ENCODE measurements at regions not wholly inside any gene's neighbourhood (a gene's known extent, or its start where the extent isn't known, plus 50 kb on each side); places are given as distances from the start of the nearest gene placed in this dataset.

DNA sequence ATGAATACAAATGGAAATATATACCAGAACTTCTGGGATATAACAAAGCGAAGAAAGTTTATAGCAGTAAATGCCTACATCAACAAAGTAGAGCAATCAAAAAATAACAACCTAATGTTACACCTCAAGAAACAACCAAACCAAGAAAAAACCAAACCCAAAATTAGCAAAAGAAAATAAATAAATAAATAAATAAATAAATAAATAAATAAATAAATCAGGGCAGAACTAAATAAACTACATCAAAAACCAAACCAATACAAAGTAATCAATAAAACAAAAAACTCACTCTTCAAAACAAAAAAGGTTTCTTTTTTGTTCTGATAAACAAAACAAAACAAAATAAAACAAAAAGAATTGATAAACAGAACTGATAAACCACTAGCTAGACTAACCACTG lies 88.4 kb upstream of the SPIN4 start:
- TF ChIP-seq POLR2A (IDR thresholded peaks at IDR 0.05; ENCODE audit: low read length) (no peak), CHD2 (IDR thresholded peaks at IDR 0.05; ENCODE audit: low read length, partially characterized antibody) (no peak), EP300 (IDR thresholded peaks at IDR 0.05) (no peak), RFX5 (IDR thresholded peaks at IDR 0.05) (no peak), BHLHE40 (IDR thresholded peaks at IDR 0.05; ENCODE audit: low read depth, low read length) (no peak), RCOR1 (IDR thresholded peaks at IDR 0.05; ENCODE audit: low read depth, low read length) (no peak)
- TF ChIP-seq, protein P1, sequence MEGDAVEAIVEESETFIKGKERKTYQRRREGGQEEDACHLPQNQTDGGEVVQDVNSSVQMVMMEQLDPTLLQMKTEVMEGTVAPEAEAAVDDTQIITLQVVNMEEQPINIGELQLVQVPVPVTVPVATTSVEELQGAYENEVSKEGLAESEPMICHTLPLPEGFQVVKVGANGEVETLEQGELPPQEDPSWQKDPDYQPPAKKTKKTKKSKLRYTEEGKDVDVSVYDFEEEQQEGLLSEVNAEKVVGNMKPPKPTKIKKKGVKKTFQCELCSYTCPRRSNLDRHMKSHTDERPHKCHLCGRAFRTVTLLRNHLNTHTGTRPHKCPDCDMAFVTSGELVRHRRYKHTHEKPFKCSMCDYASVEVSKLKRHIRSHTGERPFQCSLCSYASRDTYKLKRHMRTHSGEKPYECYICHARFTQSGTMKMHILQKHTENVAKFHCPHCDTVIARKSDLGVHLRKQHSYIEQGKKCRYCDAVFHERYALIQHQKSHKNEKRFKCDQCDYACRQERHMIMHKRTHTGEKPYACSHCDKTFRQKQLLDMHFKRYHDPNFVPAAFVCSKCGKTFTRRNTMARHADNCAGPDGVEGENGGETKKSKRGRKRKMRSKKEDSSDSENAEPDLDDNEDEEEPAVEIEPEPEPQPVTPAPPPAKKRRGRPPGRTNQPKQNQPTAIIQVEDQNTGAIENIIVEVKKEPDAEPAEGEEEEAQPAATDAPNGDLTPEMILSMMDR (IDR thresholded peaks at IDR 0.05) = no peak
- TF ChIP-seq, protein P2, sequence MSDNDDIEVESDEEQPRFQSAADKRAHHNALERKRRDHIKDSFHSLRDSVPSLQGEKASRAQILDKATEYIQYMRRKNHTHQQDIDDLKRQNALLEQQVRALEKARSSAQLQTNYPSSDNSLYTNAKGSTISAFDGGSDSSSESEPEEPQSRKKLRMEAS (IDR thresholded peaks at IDR 0.05) = no peak
- TF ChIP-seq, protein P3, sequence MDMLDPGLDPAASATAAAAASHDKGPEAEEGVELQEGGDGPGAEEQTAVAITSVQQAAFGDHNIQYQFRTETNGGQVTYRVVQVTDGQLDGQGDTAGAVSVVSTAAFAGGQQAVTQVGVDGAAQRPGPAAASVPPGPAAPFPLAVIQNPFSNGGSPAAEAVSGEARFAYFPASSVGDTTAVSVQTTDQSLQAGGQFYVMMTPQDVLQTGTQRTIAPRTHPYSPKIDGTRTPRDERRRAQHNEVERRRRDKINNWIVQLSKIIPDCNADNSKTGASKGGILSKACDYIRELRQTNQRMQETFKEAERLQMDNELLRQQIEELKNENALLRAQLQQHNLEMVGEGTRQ (IDR thresholded peaks at IDR 0.05) = no peak
- TF ChIP-seq, protein P4, sequence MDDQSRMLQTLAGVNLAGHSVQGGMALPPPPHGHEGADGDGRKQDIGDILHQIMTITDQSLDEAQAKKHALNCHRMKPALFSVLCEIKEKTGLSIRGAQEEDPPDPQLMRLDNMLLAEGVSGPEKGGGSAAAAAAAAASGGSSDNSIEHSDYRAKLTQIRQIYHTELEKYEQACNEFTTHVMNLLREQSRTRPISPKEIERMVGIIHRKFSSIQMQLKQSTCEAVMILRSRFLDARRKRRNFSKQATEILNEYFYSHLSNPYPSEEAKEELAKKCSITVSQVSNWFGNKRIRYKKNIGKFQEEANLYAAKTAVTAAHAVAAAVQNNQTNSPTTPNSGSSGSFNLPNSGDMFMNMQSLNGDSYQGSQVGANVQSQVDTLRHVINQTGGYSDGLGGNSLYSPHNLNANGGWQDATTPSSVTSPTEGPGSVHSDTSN (IDR thresholded peaks at IDR 0.05) = no peak
